ENCODE measurements at regions not wholly inside any gene's neighbourhood (a gene's known extent, or its start where the extent isn't known, plus 50 kb on each side); places are given as distances from the start of the nearest gene placed in this dataset.

- TF ChIP-seq ISL1 (CRISPR knock-in tag; IDR thresholded peaks at IDR 0.05) (peak; percentile 16; the same call in 1 of the 2 replicates), ZNF565 (CRISPR knock-in tag; conservative IDR thresholded peaks at IDR 0.05; ENCODE audit: low read depth) (no peak)
- peak; percentile 62 for ATAC-seq
Observed at GRCh38 chr5:123874600-123875201, 362.7 kb downstream of the CSNK1G3 start.

- no peak for ATAC-seq
- TF ChIP-seq TSHZ2 (CRISPR knock-in tag; IDR thresholded peaks at IDR 0.05) (no peak), ZC3H10 (CRISPR knock-in tag; IDR thresholded peaks at IDR 0.05) (no peak), RARB (CRISPR knock-in tag; IDR thresholded peaks at IDR 0.05) (no peak)
Observed at GRCh38 chr5:123873846-123874245, 361.9 kb downstream of the CSNK1G3 start.

GRCh38 chr5:123871373-123871772, 359.4 kb downstream of the CSNK1G3 start:
- TF ChIP-seq ZFP3 (CRISPR knock-in tag; IDR thresholded peaks at IDR 0.05) = no peak
- no peak for TF ChIP-seq ZNF70 (CRISPR knock-in tag; IDR thresholded peaks at IDR 0.05)
- TF ChIP-seq POU6F1 (CRISPR knock-in tag; IDR thresholded peaks at IDR 0.05; ENCODE audit: borderline replicate concordance, low read depth) = no peak
- no peak for TF ChIP-seq OSR1 (CRISPR knock-in tag; IDR thresholded peaks at IDR 0.05)
- no peak for TF ChIP-seq TCF4 (CRISPR knock-in tag; IDR thresholded peaks at IDR 0.05; ENCODE audit: borderline replicate concordance)
- TF ChIP-seq ZNF565 (CRISPR knock-in tag; conservative IDR thresholded peaks at IDR 0.05; ENCODE audit: low read depth) = no peak
- no peak for TF ChIP-seq PATZ1 (CRISPR knock-in tag; IDR thresholded peaks at IDR 0.05; ENCODE audit: borderline replicate concordance)
- no peak for TF ChIP-seq ARNTL (CRISPR knock-in tag; IDR thresholded peaks at IDR 0.05; ENCODE audit: borderline replicate concordance, low read depth)
- no peak for TF ChIP-seq TOX (CRISPR knock-in tag; IDR thresholded peaks at IDR 0.05; ENCODE audit: borderline replicate concordance)
- TF ChIP-seq SNAI2 (CRISPR knock-in tag; IDR thresholded peaks at IDR 0.05) = no peak
- no peak for TF ChIP-seq TSHZ2 (CRISPR knock-in tag; IDR thresholded peaks at IDR 0.05)
- no peak for TF ChIP-seq ZFP30 (CRISPR knock-in tag; IDR thresholded peaks at IDR 0.05)
- TF ChIP-seq CSRNP3 (CRISPR knock-in tag; IDR thresholded peaks at IDR 0.05) = no peak
- TF ChIP-seq BACH2 (CRISPR knock-in tag; IDR thresholded peaks at IDR 0.05; ENCODE audit: borderline replicate concordance) = no peak
- no peak for TF ChIP-seq PPARA (CRISPR knock-in tag; IDR thresholded peaks at IDR 0.05; ENCODE audit: borderline replicate concordance)
- no peak for TF ChIP-seq CSDC2 (CRISPR knock-in tag; IDR thresholded peaks at IDR 0.05)
- no peak for ATAC-seq
